HEK293 (cell line): ENCODE measurements at regions not wholly inside any gene's neighbourhood (a gene's known extent, or its start where the extent isn't known, plus 50 kb on each side); places are given as distances from the start of the nearest gene placed in this dataset.

Experiments
- CTCF ChIA-PET: fragments of 350-600 bp; formaldehyde crosslinking; extraction: SDS; loops from one replicate; lab custom pipeline; 2021; ENCODE audit warnings: antibody characterized with exemption; lab: Yijun Ruan, JAX
- POLR2A ChIA-PET: fragments of 300-600 bp; formaldehyde crosslinking; extraction: SDS; loops from one replicate; lab custom pipeline; 2020; ENCODE audit warnings: antibody characterized with exemption, inconsistent platforms; lab: Yijun Ruan, JAX
- H3K27ac ChIP-seq: fragments of 200-500 bp; sonication (Bioruptor generic); 2 replicates; pipeline ENCODE4 v1.5.1; 2014; ENCODE audit warnings: low read depth, low read length, control low read depth, inconsistent platforms; ENCODE audit errors: extremely low read depth
- H3K36me3 ChIP-seq, 2 experiments: fragments of 200-500 bp in 1 of 2; sonication (Bioruptor generic) in 1 of 2; 1 replicate in 1 of 2; 2 replicates in 1 of 2; pipeline ENCODE4 v1.5.1; 2014 to 2017; ENCODE audit warnings: inconsistent platforms in 2 of 2, low read length in 2 of 2; ENCODE audit not compliant: control insufficient read depth in 2 of 2, insufficient read depth in 1 of 2
- H3K4me1 ChIP-seq: fragments of 200-500 bp; sonication (Bioruptor generic); 2 replicates; pipeline ENCODE4 v1.5.1; 2014; ENCODE audit warnings: mild to moderate bottlenecking, low read length, inconsistent platforms; ENCODE audit not compliant: control insufficient read depth, insufficient read depth
- H3K4me3 ChIP-seq: 2 replicates; pipeline ENCODE4 v1.5.1; 2011; ENCODE audit warnings: low read depth, mild to moderate bottlenecking, control low read depth, low read length, moderate library complexity
- H3K9me3 ChIP-seq: fragments of 200-500 bp; sonication (Bioruptor generic); 2 replicates; pipeline ENCODE4 v1.5.1; 2014; ENCODE audit warnings: low read depth, low read length, inconsistent platforms; ENCODE audit not compliant: control insufficient read depth, insufficient read depth
- CTCF ChIP-seq: fragments of 450-650 bp; formaldehyde crosslinking; IDR thresholded peaks from 2 replicates; pipeline ENCODE4 v1.5.1; 2016; ENCODE audit warnings: missing biosample characterization, missing genetic modification characterization
- INSM2 ChIP-seq: fragments of 450-650 bp; formaldehyde crosslinking; IDR thresholded peaks from 2 replicates; pipeline ENCODE4 v1.5.1; 2016; ENCODE audit warnings: missing biosample characterization, missing genetic modification characterization
- OVOL3 ChIP-seq: fragments of 450-650 bp; formaldehyde crosslinking; IDR thresholded peaks from 2 replicates; pipeline ENCODE4 v1.5.1; 2016; ENCODE audit warnings: missing biosample characterization, missing genetic modification characterization
- SALL2 ChIP-seq: fragments of 450-650 bp; formaldehyde crosslinking; IDR thresholded peaks from 2 replicates; pipeline ENCODE4 v1.5.0; 2017; ENCODE audit warnings: missing biosample characterization, mild to moderate bottlenecking, missing genetic modification characterization, borderline replicate concordance
- SCRT1 ChIP-seq: fragments of 450-650 bp; formaldehyde crosslinking; IDR thresholded peaks from 2 replicates; pipeline ENCODE4 v1.5.1; 2016; ENCODE audit warnings: missing biosample characterization, missing genetic modification characterization, borderline replicate concordance
- SETDB1 ChIP-seq: IDR thresholded peaks from one replicate; pipeline ENCODE4 v1.6.1; 2017; ENCODE audit warnings: mild to moderate bottlenecking, low read length, moderate library complexity, mixed read lengths; ENCODE audit not compliant: insufficient read length
- ZNF146 ChIP-seq: fragments of 450-650 bp; formaldehyde crosslinking; IDR thresholded peaks from 2 replicates; pipeline ENCODE4 v1.5.1; 2016; ENCODE audit warnings: missing biosample characterization, missing genetic modification characterization
- ZNF19 ChIP-seq: fragments of 450-650 bp; formaldehyde crosslinking; IDR thresholded peaks from 2 replicates; pipeline ENCODE4; 2016; ENCODE audit warnings: missing biosample characterization, missing genetic modification characterization, low read depth
- ZNF292 ChIP-seq: fragments of 450-650 bp; formaldehyde crosslinking; IDR thresholded peaks from 2 replicates; pipeline ENCODE4 v1.5.1; 2016; ENCODE audit warnings: low read depth, missing biosample characterization, missing genetic modification characterization, borderline replicate concordance
- ZNF302 ChIP-seq: fragments of 450-650 bp; formaldehyde crosslinking; IDR thresholded peaks from 2 replicates; pipeline ENCODE4 v1.5.1; 2016; ENCODE audit warnings: missing biosample characterization, missing genetic modification characterization, low read depth
- ZNF354C ChIP-seq: fragments of 450-650 bp; formaldehyde crosslinking; IDR thresholded peaks from 2 replicates; pipeline ENCODE4 v1.5.1; 2016; ENCODE audit warnings: missing biosample characterization, missing genetic modification characterization, low read depth, borderline replicate concordance
- ZNF394 ChIP-seq: fragments of 450-650 bp; formaldehyde crosslinking; IDR thresholded peaks from 2 replicates; pipeline ENCODE4 v1.5.1; 2016; ENCODE audit warnings: missing biosample characterization, missing genetic modification characterization, mild to moderate bottlenecking, moderate library complexity, borderline replicate concordance
- ZNF473 ChIP-seq: fragments of 450-650 bp; formaldehyde crosslinking; IDR thresholded peaks from 2 replicates; pipeline ENCODE4 v1.5.1; 2017; ENCODE audit warnings: missing biosample characterization, missing genetic modification characterization
- ZNF48 ChIP-seq: fragments of 450-650 bp; formaldehyde crosslinking; IDR thresholded peaks from 2 replicates; pipeline ENCODE4 v1.5.1; 2016; ENCODE audit warnings: missing biosample characterization, missing genetic modification characterization
- ZNF521 ChIP-seq: fragments of 450-650 bp; formaldehyde crosslinking; IDR thresholded peaks from 2 replicates; pipeline ENCODE4 v1.5.1; 2017; ENCODE audit warnings: missing biosample characterization, mild to moderate bottlenecking, missing genetic modification characterization
- ZNF555 ChIP-seq: fragments of 450-650 bp; formaldehyde crosslinking; conservative IDR thresholded peaks from 2 replicates; pipeline ENCODE4 v1.5.1; 2017; ENCODE audit warnings: missing biosample characterization, mild to moderate bottlenecking, missing genetic modification characterization, inconsistent platforms
- ZNF629 ChIP-seq: fragments of 450-650 bp; formaldehyde crosslinking; IDR thresholded peaks from 2 replicates; pipeline ENCODE4 v1.5.1; 2017; ENCODE audit warnings: missing biosample characterization, missing genetic modification characterization
- ZNF654 ChIP-seq: fragments of 450-650 bp; formaldehyde crosslinking; IDR thresholded peaks from 2 replicates; pipeline ENCODE4 v1.5.1; 2016; ENCODE audit warnings: low read depth, missing biosample characterization, missing genetic modification characterization
- ZNF658 ChIP-seq: fragments of 450-650 bp; formaldehyde crosslinking; IDR thresholded peaks from 2 replicates; pipeline ENCODE4; 2016; ENCODE audit warnings: missing biosample characterization, missing genetic modification characterization
- ZNF670 ChIP-seq: fragments of 450-650 bp; formaldehyde crosslinking; IDR thresholded peaks from 2 replicates; pipeline ENCODE4 v1.5.1; 2016; ENCODE audit warnings: missing biosample characterization, missing genetic modification characterization, low read depth
- ZSCAN23 ChIP-seq: fragments of 450-650 bp; formaldehyde crosslinking; IDR thresholded peaks from 2 replicates; pipeline ENCODE4 v1.5.1; 2016; ENCODE audit warnings: missing biosample characterization, missing genetic modification characterization
- TF ChIP-seq, protein P1 (sequence below): fragments of 450-650 bp; formaldehyde crosslinking; IDR thresholded peaks from 2 replicates; pipeline ENCODE4 v1.5.1; 2017; ENCODE audit warnings: missing biosample characterization, missing genetic modification characterization
- TF ChIP-seq, protein P2 (sequence below): fragments of 450-650 bp; formaldehyde crosslinking; IDR thresholded peaks from 2 replicates; pipeline ENCODE4 v1.5.1; 2016; ENCODE audit warnings: missing biosample characterization, missing genetic modification characterization
- TF ChIP-seq, protein P3 (sequence below): fragments of 450-650 bp; formaldehyde crosslinking; optimal IDR thresholded peaks from 2 replicates; pipeline ENCODE3; 2016; ENCODE audit warnings: missing biosample characterization, mild to moderate bottlenecking, missing genetic modification characterization

GRCh38 chr11:92317721-92318120, 93.1 kb downstream of the FAT3 start (continued):
- TF ChIP-seq, protein P1, sequence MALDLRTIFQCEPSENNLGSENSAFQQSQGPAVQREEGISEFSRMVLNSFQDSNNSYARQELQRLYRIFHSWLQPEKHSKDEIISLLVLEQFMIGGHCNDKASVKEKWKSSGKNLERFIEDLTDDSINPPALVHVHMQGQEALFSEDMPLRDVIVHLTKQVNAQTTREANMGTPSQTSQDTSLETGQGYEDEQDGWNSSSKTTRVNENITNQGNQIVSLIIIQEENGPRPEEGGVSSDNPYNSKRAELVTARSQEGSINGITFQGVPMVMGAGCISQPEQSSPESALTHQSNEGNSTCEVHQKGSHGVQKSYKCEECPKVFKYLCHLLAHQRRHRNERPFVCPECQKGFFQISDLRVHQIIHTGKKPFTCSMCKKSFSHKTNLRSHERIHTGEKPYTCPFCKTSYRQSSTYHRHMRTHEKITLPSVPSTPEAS (tag by site-specific recombination), result no peak
- no peak for TF ChIP-seq ZNF670 (tag by site-specific recombination)
- TF ChIP-seq ZNF48 (tag by site-specific recombination), result no peak
- TF ChIP-seq ZNF302, result no peak
- TF ChIP-seq INSM2 (tag by site-specific recombination), result no peak
- no peak for TF ChIP-seq ZNF394 (tag by site-specific recombination)
- TF ChIP-seq, protein P2, sequence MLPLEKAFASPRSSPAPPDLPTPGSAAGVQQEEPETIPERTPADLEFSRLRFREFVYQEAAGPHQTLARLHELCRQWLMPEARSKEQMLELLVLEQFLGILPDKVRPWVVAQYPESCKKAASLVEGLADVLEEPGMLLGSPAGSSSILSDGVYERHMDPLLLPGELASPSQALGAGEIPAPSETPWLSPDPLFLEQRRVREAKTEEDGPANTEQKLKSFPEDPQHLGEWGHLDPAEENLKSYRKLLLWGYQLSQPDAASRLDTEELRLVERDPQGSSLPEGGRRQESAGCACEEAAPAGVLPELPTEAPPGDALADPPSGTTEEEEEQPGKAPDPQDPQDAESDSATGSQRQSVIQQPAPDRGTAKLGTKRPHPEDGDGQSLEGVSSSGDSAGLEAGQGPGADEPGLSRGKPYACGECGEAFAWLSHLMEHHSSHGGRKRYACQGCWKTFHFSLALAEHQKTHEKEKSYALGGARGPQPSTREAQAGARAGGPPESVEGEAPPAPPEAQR (tag by site-specific recombination), result no peak
- TF ChIP-seq OVOL3 (tag by site-specific recombination), result no peak
- no peak for TF ChIP-seq ZNF473 (tag by site-specific recombination)
- no peak for TF ChIP-seq ZNF146
- TF ChIP-seq ZNF19 (tag by site-specific recombination), result no peak
- TF ChIP-seq, protein P3, sequence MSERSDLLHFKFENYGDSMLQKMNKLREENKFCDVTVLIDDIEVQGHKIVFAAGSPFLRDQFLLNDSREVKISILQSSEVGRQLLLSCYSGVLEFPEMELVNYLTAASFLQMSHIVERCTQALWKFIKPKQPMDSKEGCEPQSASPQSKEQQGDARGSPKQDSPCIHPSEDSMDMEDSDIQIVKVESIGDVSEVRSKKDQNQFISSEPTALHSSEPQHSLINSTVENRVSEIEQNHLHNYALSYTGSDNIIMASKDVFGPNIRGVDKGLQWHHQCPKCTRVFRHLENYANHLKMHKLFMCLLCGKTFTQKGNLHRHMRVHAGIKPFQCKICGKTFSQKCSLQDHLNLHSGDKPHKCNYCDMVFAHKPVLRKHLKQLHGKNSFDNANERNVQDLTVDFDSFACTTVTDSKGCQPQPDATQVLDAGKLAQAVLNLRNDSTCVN (tag by site-specific recombination), result no peak
- TF ChIP-seq, all 188 proteins: peak for 0

- Histone ChIP-seq H3K9me3 (no peaks in the 10 kb centered on the region), H3K27ac (no peak overlapping the region), H3K4me3 (no peak overlapping the region), H3K36me3 (no peaks in the 10 kb centered on the region), H3K4me1 (no peaks in the 10 kb centered on the region)
- ChIA-PET CTCF (no interaction called here), POLR2A (no interaction called here)
- TF ChIP-seq SETDB1, result no peak
Measured at GRCh38 chr11:92322225-92322624, 97.6 kb downstream of the FAT3 start.

GRCh38 chr11:92324890-92325289, 100.3 kb downstream of the FAT3 start:
- POLR2A ChIA-PET, result no interaction called here
- CTCF ChIA-PET, result no interaction called here
- TF ChIP-seq ZNF654 (tag by site-specific recombination) (no peak), ZNF555 (tag by site-specific recombination) (no peak)
- no peak overlapping the region for H3K4me3 ChIP-seq
- no peak overlapping the region for H3K27ac ChIP-seq
- H3K9me3 ChIP-seq, result no peaks in the 10 kb centered on the region
- no peaks in the 10 kb centered on the region for H3K36me3 ChIP-seq
- H3K4me1 ChIP-seq, result no peaks in the 10 kb centered on the region

- Histone ChIP-seq H3K4me3 (no peak overlapping the region), H3K4me1 (peaks cover 4% of the 10 kb centered on the region; the same call in 1 of the 2 replicates), H3K36me3 (no peaks in the 10 kb centered on the region), H3K9me3 (no peaks in the 10 kb centered on the region), H3K27ac (no peak overlapping the region)
- ChIA-PET POLR2A (no interaction called here), CTCF (no interaction called here)
- TF ChIP-seq ZNF292 (tag by site-specific recombination) (no peak), ZSCAN23 (tag by site-specific recombination) (no peak), ZNF629 (tag by site-specific recombination) (no peak), SCRT1 (tag by site-specific recombination) (no peak), ZNF354C (tag by site-specific recombination) (no peak), ZNF521 (no peak), SALL2 (tag by site-specific recombination) (no peak), CTCF (no peak), ZNF658 (tag by site-specific recombination) (no peak)
Measured at GRCh38 chr11:92325416-92325815, 100.8 kb downstream of the FAT3 start.
